ENCODE measurements at regions not wholly inside any gene's neighbourhood (a gene's known extent, or its start where the extent isn't known, plus 50 kb on each side); places are given as distances from the start of the nearest gene placed in this dataset.
"Not testable (repeated sequence)": the region's sequence is repeated elsewhere in the genome, so short reads cannot be mapped to it uniquely, and the experiment has no call there.

DNA sequence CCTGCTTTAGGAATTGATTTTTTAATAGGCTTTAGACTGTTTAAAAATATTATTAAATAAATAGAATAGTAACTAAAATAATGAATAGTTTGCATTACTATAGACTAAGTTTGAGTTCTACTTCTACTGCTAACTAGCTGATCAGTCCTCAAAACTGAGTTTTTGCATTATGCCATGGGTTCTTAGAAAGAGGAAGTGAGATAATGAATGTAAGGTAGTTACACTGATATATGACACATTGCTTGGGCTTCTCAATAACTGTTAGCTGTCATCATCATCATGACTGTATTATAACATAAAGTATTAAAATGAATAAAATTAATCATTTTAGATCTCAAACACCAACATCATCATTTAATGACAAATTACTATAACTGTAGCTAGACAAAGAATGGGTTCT, 949.7 kb downstream of the TRHDE start:
- no peak for DNase-seq

DNA sequence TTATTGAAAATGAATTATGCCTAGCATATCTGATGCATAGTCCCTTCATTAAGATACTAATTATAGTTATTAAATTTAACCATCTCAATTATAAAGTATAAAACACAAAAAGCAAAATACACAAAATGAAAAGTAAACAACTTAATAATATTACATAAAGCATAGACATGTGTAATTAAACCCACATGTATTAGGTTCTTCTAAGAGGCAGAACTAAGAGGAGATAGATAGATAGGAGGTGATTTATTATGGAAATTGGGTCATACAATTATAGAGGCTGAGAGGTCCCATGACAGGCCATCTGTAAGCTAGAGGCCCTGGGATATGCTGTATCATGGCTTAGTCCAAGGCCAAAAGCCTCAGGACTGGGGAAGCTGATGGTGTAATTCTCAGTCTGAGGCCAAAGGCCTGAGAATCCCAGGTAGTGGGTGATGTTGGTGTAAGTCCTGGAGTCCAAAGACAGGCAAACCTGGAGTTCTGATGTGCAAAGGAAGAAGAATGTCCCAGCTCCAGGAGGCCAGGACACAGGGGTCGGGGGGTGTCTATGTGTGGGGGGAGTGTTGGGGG, 953.3 kb downstream of the TRHDE start:
- DNase-seq, result no peak

DNA sequence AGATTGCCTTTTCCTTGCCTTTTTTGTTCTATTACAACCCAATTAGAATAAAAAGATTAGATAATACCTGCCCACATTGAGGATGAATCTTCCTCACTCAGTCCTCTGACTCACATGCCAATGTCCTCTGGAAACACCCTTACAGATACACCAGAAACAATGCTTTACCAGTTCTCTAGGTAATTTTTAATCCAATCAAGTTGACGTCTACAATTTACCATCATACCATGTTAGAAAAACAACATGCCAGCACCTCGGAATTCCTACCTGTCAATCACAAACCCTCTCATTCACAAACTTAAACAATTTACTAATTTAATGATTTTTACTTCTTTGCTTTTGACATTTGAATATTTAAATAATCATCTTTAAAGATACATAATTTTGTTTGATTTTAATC, 953.8 kb downstream of the TRHDE start:
- DNase-seq, result no peak

DNA sequence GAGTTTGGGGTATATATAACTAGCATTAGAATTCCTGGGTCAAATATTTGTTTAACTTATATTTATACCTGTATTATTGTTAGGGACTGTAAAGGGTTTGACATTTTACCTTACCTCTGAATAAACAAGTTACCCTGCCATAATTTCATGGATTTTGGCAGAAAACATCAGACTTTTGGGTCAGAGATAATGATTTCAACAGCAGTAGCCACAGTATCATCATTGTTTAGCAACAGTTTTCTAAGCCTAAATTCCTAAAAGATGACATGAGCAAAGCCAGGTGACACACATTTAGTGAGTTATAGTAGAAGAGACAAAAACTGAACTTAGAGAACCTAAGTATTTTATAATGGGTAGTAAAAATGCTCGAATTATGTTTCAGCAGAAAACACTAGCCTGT, 954.4 kb downstream of the TRHDE start:
- no peak for DNase-seq

DNA sequence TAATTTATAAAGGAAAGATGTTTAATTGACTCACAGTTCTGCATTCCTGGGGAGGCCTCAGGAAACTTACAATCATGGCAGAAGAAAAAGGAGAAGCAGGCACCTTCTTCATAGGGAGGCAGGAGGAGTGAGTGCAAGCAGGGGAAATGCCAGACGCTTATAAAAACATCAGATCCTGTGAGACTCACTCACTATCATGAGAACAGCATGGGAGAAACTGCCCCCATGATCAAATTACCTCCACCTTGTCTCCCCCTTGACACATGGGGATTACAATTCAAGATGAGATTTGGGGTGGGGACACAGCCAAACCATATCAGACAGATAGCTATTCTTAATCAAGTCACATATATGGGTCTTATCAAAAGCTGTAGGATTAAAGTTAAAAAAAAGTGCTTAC, 956.7 kb downstream of the TRHDE start:
- not testable (repeated sequence) for DNase-seq

DNA sequence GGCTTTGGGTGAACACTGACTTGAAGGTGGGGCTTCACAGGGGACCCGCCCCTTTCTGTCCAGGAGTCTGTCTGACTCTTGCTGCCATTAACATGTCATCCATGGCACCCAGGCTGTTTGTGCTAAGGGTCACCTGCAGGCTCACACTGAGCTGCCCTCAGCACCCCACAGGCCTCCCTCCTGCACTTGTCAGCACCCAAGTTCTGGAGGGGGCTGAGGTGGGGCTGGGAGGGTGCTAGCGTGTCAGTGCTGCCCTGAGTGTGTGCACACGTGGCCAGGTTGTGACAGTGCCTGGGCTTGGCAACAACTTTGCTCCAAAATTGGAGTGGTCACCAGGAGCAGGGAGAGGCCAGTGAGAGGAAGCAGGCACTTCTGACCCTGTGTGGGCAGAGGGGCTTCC, 963.2 kb downstream of the TRHDE start:
- DNase-seq, result no peak

DNA sequence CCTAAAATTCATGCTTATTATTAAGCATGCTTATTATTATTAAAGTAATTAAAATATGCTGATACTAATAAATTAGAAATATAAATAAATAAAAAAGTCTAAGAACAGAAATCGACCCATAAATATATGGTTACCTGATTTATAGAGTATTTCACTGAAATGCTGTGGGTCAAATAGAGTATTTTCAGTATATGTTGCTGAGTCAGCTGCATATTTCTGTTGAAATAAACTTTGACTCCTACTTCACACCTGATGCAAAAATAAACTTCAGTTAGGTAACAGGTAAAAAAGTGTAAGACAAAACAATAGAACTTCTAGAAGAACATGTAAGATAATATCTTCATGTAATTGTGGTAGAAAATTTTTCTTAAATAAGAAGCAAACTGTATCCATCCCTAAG, 967.9 kb downstream of the TRHDE start:
- no peak for DNase-seq

DNA sequence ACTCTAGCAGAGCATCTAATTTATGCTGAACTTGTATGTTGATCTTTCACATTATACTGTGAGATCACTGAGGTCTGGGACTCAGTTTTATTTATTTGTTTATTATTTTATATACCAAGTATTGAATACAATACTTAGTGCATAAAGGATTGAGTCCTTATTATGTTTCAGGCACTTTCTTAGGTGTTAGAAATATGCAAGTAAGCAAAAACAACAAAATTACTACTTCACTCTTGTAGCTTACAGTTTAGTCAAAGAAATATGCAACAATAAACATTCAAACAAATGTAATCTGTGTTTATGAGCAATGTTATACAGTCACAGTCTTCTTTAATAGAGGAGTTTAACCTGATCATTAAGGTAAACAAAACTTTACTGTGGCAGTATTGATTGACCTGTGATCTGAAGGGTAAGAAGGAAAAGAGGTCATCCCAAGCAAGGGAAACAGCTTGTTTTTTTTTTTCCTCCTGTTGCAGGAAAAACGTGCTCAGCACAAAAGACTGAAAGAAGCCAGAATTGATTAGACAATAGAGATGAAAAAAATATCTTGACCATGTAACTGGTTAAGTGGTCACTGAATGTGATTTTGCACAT, 990.7 kb downstream of the TRHDE start:
- no peak for DNase-seq

DNA sequence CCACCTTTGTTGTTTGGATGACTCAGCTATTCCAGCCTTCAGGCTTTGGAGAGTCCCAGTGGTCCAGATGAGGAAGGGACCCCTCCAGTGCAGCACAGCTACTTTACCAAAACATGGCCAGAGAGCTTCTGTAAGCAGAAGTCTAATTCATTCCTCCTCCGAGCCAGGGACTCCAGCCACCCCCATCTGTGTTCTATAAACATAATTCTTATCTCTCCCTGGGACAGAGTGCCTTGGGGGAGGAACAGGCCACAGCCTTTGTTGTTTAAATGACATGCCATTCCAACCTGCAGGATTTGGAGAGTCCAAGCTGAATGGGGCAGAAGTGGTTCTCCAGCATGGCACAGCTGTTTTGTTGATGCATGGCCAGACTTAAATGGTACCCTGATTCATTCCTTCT, 994.0 kb downstream of the TRHDE start:
- no peak for DNase-seq

DNA sequence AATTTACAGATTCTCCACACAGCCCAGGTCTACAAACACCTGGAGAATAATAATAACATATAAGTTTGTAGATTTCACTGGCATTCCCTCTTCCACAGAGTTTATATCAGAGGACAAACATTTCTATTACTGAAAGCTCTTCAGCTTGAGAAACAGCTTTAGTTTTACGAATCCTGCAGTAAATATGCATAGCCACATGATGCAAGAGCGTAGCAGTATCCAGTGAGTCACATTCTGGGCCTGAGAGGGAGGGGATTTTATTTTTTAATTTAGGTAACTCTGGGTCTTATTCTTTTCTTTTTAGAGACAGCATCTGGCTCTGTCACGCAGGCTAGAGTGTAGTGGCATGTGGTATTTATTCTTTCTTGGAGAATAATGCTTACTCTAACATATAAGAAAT, 1002.8 kb downstream of the TRHDE start:
- no peak for DNase-seq

DNA sequence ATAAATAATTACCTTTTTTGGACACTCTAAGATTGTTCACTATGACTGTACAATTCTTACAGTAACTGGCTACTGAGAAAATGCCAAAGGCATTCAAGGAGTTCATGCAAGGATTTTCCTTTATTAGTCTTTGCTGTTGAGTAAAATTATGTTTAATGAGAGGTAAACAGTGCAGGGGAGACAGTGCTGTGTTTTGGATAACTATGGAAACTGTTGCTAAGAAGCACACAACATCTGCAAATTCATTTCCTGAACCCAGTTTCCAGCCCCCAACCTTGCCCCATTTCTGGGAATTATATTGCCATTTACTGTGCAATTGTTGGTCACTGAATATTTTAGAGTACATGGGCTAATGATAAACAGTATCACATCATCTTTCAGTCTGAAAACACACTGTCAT, 1005.8 kb downstream of the TRHDE start:
- DNase-seq, result no peak

DNA sequence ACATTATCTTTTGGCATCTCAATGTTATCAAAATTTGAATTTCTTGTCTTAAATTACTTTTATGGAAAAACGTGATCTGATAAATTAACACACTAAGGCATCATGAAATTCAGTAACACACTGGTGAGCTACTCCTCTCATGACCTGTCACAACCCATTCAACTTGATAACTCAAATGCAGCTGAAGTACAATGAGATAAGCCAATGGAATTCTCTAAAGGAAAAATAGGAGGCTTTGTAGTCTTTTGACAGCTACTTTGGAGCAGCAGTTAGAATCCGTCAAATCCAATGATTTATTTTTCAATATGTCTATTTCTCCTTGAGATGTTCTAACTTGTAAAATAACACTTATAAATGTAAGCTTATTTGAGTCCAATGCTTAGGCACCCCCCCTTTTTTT, 1029.4 kb downstream of the TRHDE start:
- no peak for DNase-seq

DNA sequence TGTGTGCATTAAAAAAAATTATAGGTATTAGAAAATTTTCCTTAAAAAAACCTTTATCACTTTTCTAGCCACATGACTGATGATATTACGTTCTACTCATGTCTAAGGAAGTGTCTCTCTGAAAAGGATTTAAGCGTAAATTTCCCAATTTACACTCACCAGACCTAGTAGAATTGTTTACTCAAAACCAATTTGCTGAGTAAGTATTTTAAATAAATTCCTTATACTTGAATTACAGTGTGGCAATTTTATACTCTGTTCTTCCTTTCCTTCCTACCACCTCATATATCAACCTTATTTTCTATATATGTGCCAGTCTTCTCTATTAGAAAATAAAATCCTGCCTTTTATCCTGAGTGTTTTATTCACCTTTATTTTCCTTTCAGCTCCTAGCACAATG, 1035.1 kb downstream of the TRHDE start:
- no peak for DNase-seq

DNA sequence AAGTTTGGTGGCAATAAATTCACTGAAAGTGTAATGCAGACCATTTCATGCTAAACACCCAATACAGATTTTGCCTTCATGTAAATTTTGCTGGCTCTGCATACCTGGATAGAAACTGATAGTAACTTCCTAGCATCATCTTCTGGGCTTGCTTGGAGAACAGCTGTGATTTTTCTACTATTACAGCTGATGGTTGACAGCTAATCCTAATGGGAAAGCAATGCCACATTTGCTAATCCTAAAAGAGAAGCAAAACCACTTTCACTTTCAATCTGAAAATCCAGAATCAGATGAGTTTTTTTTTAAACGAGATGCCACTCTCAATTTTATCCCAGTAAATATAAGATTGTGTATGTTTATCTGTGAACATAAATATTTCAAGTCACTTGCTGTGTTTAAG, 1035.9 kb downstream of the TRHDE start:
- no peak for DNase-seq

DNA sequence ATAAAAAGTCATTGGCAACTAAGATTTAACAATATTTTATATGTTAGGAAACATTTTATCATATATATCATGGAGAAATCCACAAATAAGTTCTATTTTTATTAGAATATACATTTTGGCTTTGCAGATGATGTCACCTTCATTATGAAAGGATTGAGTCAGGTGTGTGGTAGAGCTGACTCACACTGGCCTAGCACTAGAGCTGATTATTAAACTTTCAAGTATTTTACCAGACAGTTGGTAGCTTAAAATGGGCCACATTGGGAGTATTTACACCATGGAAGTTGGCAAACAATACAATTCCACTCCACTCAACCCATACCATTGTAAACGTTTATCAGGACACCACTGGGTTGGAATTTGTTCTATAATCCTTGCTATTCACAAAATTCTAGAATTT, 1036.6 kb downstream of the TRHDE start:
- no peak for DNase-seq

DNA sequence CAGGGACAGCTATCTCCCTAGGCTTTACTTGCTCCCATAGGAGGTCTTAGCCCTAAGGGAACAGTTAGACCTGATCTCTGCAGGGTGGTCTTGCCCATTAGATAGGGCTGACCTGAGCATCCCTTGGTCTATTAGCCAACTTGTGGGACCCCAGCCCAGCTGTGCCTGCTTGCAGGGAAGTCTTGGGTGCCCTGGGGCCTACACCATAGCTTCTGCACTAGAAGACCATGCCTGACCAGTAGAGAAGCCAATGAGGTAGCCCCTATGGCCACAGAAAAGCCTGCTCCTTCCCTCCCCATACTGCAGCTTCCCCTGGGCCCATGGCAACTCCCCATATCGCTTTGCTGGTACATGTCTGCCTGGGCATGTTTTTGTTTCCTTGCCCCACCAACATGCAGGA, 1049.1 kb downstream of the TRHDE start:
- DNase-seq, result no peak

DNA sequence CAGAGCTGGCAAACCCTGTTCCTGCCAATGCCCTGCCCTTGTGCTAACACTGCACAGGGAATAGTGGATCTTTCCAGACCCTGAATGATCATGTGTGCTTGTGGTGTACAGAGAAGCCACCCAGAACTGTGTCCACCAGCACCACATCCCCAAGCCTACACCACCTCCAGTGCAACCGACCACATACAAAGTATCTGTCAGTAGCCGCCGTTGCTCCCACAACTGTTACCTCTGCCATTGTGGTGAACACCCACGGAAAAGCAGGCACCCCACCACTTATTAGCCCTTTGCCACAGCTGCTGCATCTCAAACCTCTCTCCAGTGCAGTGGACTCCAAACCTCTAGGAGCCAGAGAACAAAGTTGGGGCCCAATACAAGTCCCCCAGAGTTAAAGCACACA, 1049.6 kb downstream of the TRHDE start:
- no peak for DNase-seq

DNA sequence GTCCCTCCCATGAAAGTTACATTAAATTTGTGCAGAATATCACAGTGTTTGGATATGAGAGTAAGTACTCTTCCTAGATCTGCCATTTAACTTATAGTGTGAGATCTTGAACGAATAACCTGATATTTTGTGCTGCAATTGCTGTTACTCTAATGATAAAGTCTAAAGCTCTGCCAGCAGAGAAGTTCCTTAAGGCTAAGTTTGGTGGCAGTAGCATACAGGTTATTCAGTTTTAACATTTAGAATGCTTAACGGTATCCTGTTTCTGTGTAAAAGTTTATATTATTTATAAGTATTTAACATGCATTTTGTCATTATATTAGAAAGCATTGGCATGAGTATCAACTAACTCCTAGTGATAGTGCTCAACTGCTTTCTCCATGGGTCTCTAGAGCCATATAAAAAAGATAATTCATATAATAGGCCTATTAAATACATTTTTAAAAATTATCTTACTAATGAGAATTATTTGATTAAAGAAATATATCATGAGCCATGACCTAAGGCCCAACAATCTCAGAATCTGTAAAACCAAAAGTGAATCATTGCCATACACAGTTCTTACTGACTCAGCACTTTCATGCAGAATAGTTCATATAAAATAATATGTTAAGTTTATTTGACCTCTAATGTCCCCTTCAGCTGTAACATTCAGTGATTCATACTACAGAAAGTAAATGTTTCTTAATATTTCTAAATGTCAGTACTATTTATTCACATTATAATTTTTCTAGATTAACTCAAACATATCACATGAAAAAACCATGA, 1058.6 kb downstream of the TRHDE start:
- no peak for DNase-seq

DNA sequence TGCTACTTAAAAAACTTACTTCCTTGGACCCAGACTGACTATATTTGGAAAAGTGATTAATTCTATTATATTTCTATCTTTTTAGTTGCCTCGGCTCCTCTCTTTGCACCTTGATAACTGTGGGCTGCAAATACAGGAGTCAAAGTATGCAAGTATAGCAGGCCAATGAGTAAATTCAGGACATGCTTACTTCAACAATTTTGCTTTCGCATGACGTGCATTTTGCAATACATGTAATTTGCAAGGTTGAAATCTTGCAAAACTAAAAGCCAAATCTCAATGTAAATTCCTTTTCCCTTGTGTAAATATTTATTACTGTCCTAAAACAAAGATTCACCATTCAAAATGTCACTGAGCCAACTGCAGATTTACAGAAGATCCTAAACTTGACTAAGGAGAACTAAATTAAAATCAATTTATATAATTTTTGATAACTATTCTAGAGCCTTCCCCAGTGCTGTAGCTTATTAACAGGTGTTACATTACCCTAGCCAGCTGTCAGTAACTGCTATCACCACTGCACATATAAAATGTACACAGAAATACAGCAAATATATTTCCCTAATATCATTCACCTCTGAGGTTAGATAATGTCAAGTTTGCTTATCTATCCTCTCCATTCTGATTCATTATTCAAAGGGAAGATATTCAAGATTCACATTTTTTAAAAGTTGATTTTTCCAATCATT, 1069.5 kb downstream of the TRHDE start:
- no peak for DNase-seq

DNA sequence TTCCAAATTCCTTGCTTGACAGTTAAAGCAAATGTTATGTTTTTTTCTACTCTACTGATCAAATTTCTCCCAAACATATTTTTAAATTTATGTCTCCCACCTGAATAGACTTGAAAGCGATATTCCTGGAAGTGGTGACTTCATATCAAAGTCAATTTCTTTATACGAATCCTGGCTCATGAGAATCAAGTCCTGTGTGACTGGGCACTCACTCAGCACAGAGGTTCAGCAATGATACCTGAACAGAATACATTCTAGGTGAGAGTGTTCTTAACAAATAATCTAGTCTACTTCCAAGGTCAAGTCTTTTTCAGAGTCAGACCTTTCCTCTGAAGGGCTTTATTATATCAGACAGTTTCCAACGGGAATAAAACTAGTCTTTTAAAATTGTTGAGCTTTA, 1070.6 kb downstream of the TRHDE start:
- DNase-seq, result no peak

DNA sequence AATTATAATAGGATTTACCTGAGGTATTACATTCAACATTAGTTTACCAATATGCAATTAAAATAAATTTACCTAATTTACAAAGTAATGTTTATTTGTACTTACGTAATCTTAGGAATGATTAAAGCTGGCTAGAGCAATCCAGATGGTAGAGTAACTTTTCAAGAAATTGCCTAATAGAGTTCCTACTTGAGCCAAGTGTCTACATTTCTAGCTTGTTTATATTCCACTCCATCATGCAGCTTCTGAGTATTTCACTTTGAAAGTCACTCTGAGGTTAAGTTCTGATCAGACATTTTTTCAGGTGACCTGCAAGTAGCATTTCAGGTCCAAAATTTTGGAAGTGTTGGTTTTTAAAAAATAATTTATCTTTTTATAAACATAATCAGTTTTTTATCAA, 1080.7 kb downstream of the TRHDE start:
- DNase-seq, result no peak

DNA sequence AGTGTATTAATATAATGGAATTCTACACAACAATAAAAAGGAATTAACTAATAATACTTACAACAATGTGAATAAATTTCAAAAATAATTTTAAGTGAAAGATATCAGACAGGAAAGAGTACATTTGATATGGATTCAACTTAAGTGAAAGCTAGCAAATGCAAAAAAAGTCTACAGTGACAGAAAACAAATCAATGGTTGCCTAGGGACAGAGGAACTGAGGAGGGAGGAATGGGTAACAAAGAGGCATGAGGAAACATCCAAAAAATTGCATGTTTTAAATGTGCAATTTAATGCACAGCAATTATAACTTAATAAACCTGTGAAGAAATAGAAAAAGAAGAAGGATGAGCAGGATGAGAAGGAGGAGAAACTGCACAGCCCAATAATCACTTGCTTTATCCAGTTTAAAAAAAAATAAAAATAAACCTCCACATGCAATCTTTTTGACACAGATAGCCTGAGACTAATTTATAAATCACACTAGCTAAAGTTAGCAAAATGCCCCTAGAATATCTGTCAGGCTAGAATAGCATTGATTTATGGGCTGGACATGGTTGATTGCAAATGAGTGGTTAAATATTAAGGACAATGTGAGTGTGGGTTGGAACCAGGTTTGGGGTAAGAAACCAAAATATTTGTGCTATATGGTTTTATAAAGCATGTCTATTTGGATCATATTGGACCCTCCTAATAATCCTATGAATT, 1089.1 kb downstream of the TRHDE start:
- DNase-seq, result no peak

DNA sequence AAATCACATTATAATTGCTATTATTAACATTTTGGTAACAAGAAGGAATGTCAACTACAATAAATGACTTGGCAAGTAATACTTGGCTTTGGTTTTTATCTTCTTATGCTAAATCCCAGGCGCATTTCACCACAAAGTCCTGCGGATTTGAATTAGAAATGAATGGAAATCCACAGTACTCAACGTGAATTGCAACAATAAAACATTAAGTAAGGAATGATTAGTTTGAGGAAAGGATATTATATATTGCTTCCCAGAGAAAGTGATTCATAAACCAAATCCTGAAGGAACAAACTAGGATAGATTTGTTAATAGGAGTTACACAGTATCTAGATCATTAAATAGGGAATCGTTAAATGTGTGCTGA, 1089.7 kb downstream of the TRHDE start:
- DNase-seq, result no peak

DNA sequence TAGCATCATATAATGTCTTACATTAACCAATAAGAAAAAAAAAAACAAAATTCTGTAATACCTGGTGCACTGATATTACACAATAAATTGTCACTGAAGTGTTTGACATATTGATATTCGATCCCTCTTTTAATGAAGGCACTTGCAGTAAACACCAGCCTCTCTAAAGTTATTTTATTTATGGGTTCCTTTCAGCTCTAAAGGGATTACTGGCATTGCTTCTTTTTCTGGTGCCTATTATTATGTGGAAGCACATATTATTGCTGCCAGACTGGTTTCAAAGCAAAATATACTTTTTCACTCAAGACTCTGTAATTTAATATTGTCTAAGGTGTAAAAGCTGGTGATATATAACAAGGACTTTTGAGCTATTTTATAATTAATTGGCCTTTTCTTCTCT, 1090.5 kb downstream of the TRHDE start:
- no peak for DNase-seq
